Activated CD8-positive, alpha-beta T cell treated with anti-CD3 and anti-CD28 coated beads for 36 hours (primary cell): ENCODE measurements at regions not wholly inside any gene's neighbourhood (a gene's known extent, or its start where the extent isn't known, plus 50 kb on each side); places are given as distances from the start of the nearest gene placed in this dataset.

Experiments
- ATAC-seq: fragments of 200-7000 bp; cut with Tn5 transposase; one replicate; pipeline ENCODE4 v1.10.0; 2021; ENCODE audit warnings: mild to moderate bottlenecking, moderate library complexity
- CTCF ChIA-PET: fragments of 350-600 bp; sonication (Branson Sonifier 250); formaldehyde crosslinking; loops from one replicate; lab custom pipeline; 2021; ENCODE audit warnings: antibody characterized with exemption; lab: Charles Lee
- POLR2A ChIA-PET: fragments of 350-600 bp; sonication (Branson Sonifier 250); formaldehyde crosslinking; loops from one replicate; lab custom pipeline; 2021; ENCODE audit warnings: antibody characterized with exemption; lab: Charles Lee
- DNase-seq: peaks from one replicate; pipeline ENCODE4 v3.0.0-alpha.2; 2020
- H3K27ac Mint-ChIP-seq: one replicate; pipeline ENCODE4 v1.8.0; 2021; ENCODE audit warnings: mild to moderate bottlenecking, mixed read lengths
- H3K27me3 Mint-ChIP-seq: one replicate; pipeline ENCODE4 v1.8.0; 2021; ENCODE audit warnings: mixed read lengths
- H3K36me3 Mint-ChIP-seq: one replicate; pipeline ENCODE4 v1.8.0; 2021; ENCODE audit warnings: low read depth, mixed read lengths
- H3K4me1 Mint-ChIP-seq: one replicate; pipeline ENCODE4 v1.8.0; 2021; ENCODE audit warnings: low read depth, mixed read lengths
- H3K4me3 Mint-ChIP-seq: one replicate; pipeline ENCODE4 v1.8.0; 2021; ENCODE audit warnings: mild to moderate bottlenecking, moderate library complexity, mixed read lengths
- H3K9me3 Mint-ChIP-seq: one replicate; pipeline ENCODE4 v1.8.0; 2021; ENCODE audit warnings: mixed read lengths
- CTCF ChIP-seq: fragments of 200-600 bp; IDR thresholded peaks from one replicate; pipeline ENCODE4 v1.8.0; 2022; ENCODE audit warnings: antibody characterized with exemption, mild to moderate bottlenecking
- intact Hi-C: fragments of 100-400 bp; cut with micrococcal nuclease; formaldehyde crosslinking; loops from one replicate; pipeline ENCODE4 v1.10.0; 2022

- no peak for TF ChIP-seq CTCF
- Mint-ChIP-seq H3K4me1 (no peaks in the 10 kb centered on the region), H3K4me3 (no peak overlapping the region), H3K27ac (no peak overlapping the region), H3K27me3 (peaks cover 10% of the 10 kb centered on the region), H3K36me3 (no peaks in the 10 kb centered on the region), H3K9me3 (no peaks in the 10 kb centered on the region)
- DNase-seq, result no peak
- CTCF ChIA-PET, result no interaction called here
- POLR2A ChIA-PET, result no interaction called here
- intact Hi-C loops, result no loop called here
- no peak for ATAC-seq
Observed at GRCh38 chr6:88454658-88455057, 288.5 kb upstream of the CNR1 start.

GRCh38 chr6:88449770-88450169, 283.6 kb upstream of the CNR1 start:
- intact Hi-C loops, result no loop called here
- CTCF ChIA-PET, result no interaction called here
- ATAC-seq, result no peak
- H3K4me3 Mint-ChIP-seq, result no peak overlapping the region
- H3K27ac Mint-ChIP-seq, result no peak overlapping the region
- H3K36me3 Mint-ChIP-seq, result no peaks in the 10 kb centered on the region
- POLR2A ChIA-PET, result no interaction called here
- peaks cover 8% of the 10 kb centered on the region for H3K27me3 Mint-ChIP-seq
- H3K4me1 Mint-ChIP-seq, result no peaks in the 10 kb centered on the region
- no peak for DNase-seq
- H3K9me3 Mint-ChIP-seq, result no peaks in the 10 kb centered on the region
- no peak for TF ChIP-seq CTCF

GRCh38 chr6:88445188-88445965, 279.2 kb upstream of the CNR1 start:
- no peak for TF ChIP-seq CTCF
- Mint-ChIP-seq H3K27ac (no peak overlapping the region), H3K36me3 (no peaks in the 10 kb centered on the region), H3K27me3 (peaks cover 3% of the 10 kb centered on the region), H3K4me3 (no peak overlapping the region), H3K4me1 (no peaks in the 10 kb centered on the region), H3K9me3 (no peaks in the 10 kb centered on the region)
- intact Hi-C loops, result no loop called here
- ATAC-seq, result no peak
- ChIA-PET CTCF (no interaction called here), POLR2A (no interaction called here)
- DNase-seq, result no peak

GRCh38 chr6:88443554-88443953, 277.4 kb upstream of the CNR1 start:
- no peak for DNase-seq

More at GRCh38 chr6:88443554-88443953, 277.4 kb upstream of the CNR1 start:
- no peak overlapping the region for H3K27ac Mint-ChIP-seq
- TF ChIP-seq CTCF, result no peak
- no peaks in the 10 kb centered on the region for H3K4me1 Mint-ChIP-seq
- no peaks in the 10 kb centered on the region for H3K36me3 Mint-ChIP-seq
- ChIA-PET CTCF (no interaction called here), POLR2A (no interaction called here)
- H3K9me3 Mint-ChIP-seq, result no peaks in the 10 kb centered on the region
- ATAC-seq, result no peak
- intact Hi-C loops, result no loop called here
- H3K4me3 Mint-ChIP-seq, result no peak overlapping the region
- peaks cover 3% of the 10 kb centered on the region for H3K27me3 Mint-ChIP-seq
